ENCODE measurements at regions not wholly inside any gene's neighbourhood (a gene's known extent, or its start where the extent isn't known, plus 50 kb on each side); places are given as distances from the start of the nearest gene placed in this dataset.

DNA sequence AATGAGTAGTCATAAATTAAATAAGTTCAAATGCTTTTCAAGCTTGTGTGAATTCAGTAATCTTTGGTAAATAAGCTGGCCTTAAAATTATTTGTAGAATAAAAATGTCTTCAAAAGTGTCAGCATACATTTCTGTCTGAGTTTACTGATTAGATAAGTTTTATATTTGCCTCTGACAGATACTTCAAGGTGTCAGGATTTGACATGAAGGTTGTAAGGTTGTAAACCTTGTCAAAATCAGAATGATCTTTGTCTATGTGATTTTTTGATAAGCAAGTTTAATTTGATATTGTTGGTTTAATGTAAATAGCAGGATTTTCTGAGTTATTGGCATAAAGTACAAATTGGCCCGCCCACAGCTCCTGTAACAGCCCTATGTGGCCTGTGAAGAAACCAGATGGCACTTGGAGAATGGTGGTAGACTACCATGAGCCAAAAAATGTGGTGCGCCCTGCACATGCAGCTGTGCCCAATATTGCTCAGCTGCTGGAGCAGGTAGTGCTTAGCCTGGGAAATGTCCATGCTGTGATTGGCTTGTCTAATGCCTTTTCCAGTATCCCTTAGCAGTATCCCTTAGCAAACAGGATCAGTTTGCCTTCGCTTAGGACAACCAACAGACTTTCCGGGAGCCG, 188.0 kb upstream of the SPHKAP start:
- TF ChIP-seq CTCF (conservative IDR thresholded peaks at IDR 0.05 in 1 of 2, IDR thresholded peaks at IDR 0.05 in 1 of 2; ENCODE audit: low read depth in 1 of 2, low read length in 2 of 2): no peak
- no peak for TF ChIP-seq EZH2 (IDR thresholded peaks at IDR 0.05; ENCODE audit: low read length, missing control alignments)
